ENCODE measurements at regions not wholly inside any gene's neighbourhood (a gene's known extent, or its start where the extent isn't known, plus 50 kb on each side); places are given as distances from the start of the nearest gene placed in this dataset.
A peak's percentile ranks its signal among the peaks of the same experiment; 100 is the strongest.

GRCh38 chr4:175951794-175952193, 113.8 kb upstream of the WDR17 start:
- DNase-seq: no peak

GRCh38 chr4:175953116-175953515, 112.5 kb upstream of the WDR17 start:
- DNase-seq: no peak

GRCh38 chr4:175953960-175954521, 111.6 kb upstream of the WDR17 start:
- DNase-seq: no peak

GRCh38 chr4:175954685-175955084, 111.0 kb upstream of the WDR17 start:
- DNase-seq: no peak

- no peak for DNase-seq
Observed at GRCh38 chr4:175961604-175962003, 104.0 kb upstream of the WDR17 start.

GRCh38 chr4:175970072-175970471, 95.6 kb upstream of the WDR17 start:
- DNase-seq: no peak

- DNase-seq: peak; percentile 64
Observed at GRCh38 chr4:175970724-175971123, 94.9 kb upstream of the WDR17 start.

GRCh38 chr4:175971388-175972179, 94.1 kb upstream of the WDR17 start:
- peak; percentile 81 for DNase-seq

GRCh38 chr4:175973027-175973923, 92.4 kb upstream of the WDR17 start:
- no peak for DNase-seq

GRCh38 chr4:175983636-175984035, 82.0 kb upstream of the WDR17 start:
- no peak for DNase-seq

- DNase-seq: no peak
Observed at GRCh38 chr4:175986668-175987067, 79.0 kb upstream of the WDR17 start.

GRCh38 chr4:175988511-175988910, 77.1 kb upstream of the WDR17 start:
- DNase-seq: peak; percentile 78

GRCh38 chr4:175996206-175996605, 69.4 kb upstream of the WDR17 start:
- DNase-seq: peak; percentile 68

GRCh38 chr4:175997291-175997690, 68.3 kb upstream of the WDR17 start:
- DNase-seq: no peak

- DNase-seq: peak; percentile 80
Observed at GRCh38 chr4:175998782-175999181, 66.9 kb upstream of the WDR17 start.

- no peak for DNase-seq
Observed at GRCh38 chr4:175999944-176000343, 65.7 kb upstream of the WDR17 start.

- peak; percentile 95 for DNase-seq
Observed at GRCh38 chr4:176001151-176002006, 64.3 kb upstream of the WDR17 start.

GRCh38 chr4:176002007-176002613, 63.5 kb upstream of the WDR17 start:
- peak; percentile 89 for DNase-seq

- DNase-seq: no peak
Observed at GRCh38 chr4:176005766-176006165, 59.9 kb upstream of the WDR17 start.

GRCh38 chr4:176009254-176009653, 56.4 kb upstream of the WDR17 start:
- DNase-seq: no peak

GRCh38 chr4:176011529-176011928, 54.1 kb upstream of the WDR17 start:
- DNase-seq: no peak
